ENCODE measurements at regions not wholly inside any gene's neighbourhood (a gene's known extent, or its start where the extent isn't known, plus 50 kb on each side); places are given as distances from the start of the nearest gene placed in this dataset.
"Not testable (repeated sequence)": the region's sequence is repeated elsewhere in the genome, so short reads cannot be mapped to it uniquely, and the experiment has no call there.

DNA sequence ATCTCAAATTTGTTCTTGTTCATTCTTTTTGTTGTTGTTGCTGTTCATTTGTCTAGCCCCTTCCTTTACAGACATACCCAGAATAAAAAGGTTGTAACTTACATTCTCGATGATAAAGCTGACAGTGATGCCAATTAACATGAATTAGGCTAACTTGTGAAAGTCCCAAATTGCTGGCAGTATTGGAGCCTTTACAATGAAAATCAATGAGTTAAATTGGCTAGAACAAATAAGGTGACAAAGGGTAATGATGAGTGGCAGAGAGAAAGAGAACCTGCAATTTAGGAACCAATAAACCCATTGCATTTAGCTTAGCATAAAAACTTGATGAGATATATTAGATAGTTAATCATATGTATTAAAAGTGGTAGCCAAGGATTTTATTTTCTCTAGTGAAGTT is 521.0 kb downstream of the ADCYAP1 start:
- no peak for DNase-seq

- no peak for DNase-seq
These were observed 530.8 kb downstream of the ADCYAP1 start for GRCh38 chr18:1435487-1435886.

DNA sequence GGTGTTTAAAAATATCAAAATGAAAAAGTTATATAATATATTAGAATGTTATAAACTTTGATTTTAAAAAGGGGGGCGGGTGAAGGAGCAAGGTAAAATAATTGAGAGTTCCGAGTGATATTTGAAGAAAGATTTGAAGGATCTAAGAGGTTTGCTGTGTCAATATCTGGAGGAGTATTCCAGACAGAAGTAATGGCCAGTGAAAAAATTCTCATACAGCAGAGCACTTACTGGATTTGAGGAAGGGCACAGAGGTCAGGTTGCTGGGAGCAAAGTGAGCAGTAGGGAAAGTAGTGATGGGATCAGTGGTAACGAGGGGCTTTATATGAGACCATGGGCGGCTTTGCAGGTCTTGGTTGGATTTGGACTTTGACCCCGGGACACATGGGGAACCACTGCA is 531.5 kb downstream of the ADCYAP1 start:
- no peak for DNase-seq

GRCh38 chr18:1438458-1438910 is 533.8 kb downstream of the ADCYAP1 start:
- DNase-seq, result no peak

GRCh38 chr18:1438967-1439366 is 534.3 kb downstream of the ADCYAP1 start:
- DNase-seq, result peak; percentile 16

DNA sequence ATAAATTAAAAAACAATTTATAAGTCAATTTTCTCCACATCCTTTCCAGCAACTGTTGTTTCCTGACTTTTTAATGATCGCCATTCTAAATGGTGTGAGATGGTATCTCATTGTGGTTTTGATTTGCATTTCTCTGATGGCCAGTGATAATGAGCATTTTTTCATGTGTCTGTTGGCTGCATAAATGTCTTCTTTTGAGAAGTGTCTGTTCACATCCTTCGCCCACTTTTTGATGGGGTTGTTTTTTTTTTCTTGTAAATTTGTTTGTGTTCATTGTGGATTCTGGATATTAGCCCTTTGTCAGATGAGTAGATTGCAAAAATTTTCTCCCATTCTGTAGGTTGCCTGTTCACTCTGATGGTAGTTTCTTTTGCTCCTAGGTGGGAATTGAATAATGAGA is 539.4 kb downstream of the ADCYAP1 start:
- DNase-seq, result not testable (repeated sequence)

- DNase-seq, result no peak
These were observed 542.1 kb downstream of the ADCYAP1 start for GRCh38 chr18:1446765-1447164.

- DNase-seq, result no peak
These were observed 548.1 kb downstream of the ADCYAP1 start for GRCh38 chr18:1452821-1453220.

DNA sequence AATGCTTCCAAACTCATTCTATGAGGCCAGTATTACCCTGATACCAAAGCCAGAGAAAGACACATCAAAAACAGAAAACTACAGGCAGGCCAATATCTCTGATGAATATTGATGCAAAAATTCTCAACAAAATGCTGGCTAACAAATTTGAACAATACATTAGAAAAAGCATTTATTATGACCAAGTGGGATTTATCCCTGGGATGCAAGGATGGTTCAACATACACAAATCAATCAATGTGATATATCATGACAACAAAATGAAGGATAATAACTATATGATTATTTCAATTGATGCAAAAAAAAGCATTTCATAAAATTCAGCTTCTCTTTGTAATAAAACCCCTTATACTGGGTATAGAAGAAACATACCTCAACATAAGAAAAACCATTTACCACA is 550.9 kb downstream of the ADCYAP1 start:
- no peak for DNase-seq

GRCh38 chr18:1458547-1458946 is 553.9 kb downstream of the ADCYAP1 start:
- DNase-seq, result no peak

DNA sequence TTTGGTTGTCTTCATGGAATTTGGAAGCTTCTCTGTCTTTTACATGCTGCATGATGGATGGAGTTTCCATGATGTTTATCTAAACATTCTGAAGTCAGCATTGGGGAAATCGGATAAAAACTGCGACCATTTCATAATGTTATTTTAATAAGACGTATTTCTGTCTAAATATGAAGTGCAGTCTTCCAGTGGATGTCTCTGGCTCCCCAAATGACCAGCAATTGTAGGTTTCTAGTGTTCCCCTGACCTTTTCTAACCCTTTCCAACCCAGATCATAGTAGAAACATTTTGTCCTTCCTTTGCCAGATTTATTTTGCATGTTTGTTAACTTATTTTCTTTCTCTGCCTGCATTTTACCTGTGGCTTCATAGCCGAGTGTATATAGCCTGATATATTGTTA is 559.3 kb downstream of the ADCYAP1 start:
- no peak for DNase-seq

DNA sequence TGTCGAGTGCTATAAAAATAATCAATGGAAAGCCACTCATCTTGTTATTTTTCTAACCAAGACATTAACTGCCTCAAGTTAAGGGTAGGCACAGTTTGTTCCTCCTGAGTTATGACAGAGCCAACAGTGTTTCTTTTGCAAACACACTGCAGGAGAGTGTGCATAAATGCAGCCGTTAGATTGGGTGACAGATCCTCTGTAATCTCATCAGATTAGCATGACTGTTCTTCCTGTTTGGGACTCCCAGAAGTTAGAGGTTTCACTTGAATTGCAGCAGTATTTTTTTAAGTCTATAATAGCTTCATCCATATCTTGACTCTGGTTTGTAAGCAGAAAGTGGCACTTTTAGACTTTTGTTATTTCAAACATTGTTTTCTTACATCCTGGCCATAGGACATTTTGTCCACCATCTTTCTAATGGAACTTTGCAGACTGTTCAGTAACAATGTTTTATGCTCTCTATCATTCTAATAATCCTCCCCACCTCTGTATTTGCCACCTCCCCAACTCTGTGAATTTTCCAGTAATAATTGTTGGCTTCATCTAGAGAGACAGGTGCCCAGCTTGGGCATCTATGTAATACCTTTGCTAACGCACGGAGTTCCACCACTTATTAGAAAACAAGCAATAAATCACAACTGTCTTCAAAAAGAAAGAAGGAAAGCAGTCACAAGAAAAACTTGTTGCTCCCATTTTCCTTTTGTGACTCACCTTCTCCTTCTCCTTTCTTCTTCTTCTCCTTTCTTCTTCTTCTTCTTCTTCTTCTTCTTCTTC is 560.0 kb downstream of the ADCYAP1 start:
- DNase-seq, result no peak

GRCh38 chr18:1466035-1466434 is 561.4 kb downstream of the ADCYAP1 start:
- DNase-seq, result no peak

DNA sequence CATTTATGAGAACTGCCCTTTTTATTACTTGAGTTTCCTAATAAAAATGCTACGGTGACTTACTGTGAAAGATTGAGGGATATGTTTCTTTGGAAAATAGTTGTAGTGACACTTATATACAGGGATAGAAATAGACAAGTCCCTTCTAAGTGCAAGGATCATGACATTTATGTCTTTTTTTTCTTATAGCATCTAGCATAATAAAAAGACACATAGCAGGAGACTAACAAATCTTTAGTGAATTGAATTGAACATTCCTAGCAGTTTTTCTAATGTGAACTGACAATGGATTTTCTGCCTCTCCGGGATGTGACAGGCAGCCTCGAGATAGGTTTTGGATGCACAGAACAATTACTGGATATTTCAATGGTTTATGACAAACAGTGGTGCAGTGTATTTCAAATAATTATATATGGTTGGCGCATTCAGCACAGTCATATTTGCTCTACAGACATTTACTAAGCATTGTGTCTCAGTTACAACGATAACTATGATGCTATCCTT is 562.8 kb downstream of the ADCYAP1 start:
- no peak for DNase-seq

GRCh38 chr18:1468550-1468949 is 563.9 kb downstream of the ADCYAP1 start:
- DNase-seq, result no peak

- DNase-seq, result no peak
These were observed 571.2 kb downstream of the ADCYAP1 start for GRCh38 chr18:1475867-1476266.

- no peak for DNase-seq
These were observed 575.6 kb downstream of the ADCYAP1 start for GRCh38 chr18:1480309-1480708.

DNA sequence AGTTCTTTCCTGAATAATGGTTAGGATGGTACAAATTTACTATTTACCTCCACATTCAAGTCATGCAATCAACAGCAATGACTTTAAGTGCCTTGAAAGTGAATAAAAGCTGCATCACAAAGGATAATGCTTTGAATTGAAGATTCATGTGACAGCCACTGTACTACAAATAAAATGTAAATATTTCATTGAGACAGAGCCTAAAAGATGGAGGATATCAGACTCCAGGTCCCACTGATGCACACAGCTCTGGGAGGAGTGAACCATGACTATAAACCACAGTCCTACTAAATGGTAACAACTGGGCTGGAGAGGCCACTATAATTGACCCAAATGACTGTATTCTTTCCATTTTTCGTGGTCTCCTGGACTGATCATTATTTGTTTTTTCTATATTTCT is 576.9 kb downstream of the ADCYAP1 start:
- no peak for DNase-seq

DNA sequence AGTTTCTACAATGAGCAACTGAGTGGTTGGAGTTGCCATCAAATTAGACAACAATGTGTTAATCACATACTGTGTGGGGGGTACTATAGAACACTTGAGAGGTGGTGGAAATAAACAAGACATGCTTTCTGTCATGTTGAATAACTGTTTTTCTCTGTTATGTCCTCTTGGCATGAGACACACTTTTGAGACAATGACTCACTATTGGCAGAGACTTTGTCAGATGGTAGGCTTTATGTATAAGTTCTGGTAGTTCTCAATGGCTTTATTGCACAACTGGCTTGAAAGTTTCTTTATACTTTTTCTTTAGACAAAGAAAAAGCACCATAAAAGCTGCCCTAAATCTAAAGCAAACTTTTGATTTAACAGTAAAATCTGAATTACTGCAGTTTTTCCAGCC is 578.7 kb downstream of the ADCYAP1 start:
- DNase-seq, result no peak

GRCh38 chr18:1487457-1487856 is 582.8 kb downstream of the ADCYAP1 start:
- DNase-seq, result no peak

GRCh38 chr18:1488394-1488793 is 583.7 kb downstream of the ADCYAP1 start:
- DNase-seq, result no peak

GRCh38 chr18:1488957-1489356 is 584.3 kb downstream of the ADCYAP1 start:
- peak; percentile 77 for DNase-seq

GRCh38 chr18:1495387-1495786 is 590.7 kb downstream of the ADCYAP1 start:
- DNase-seq, result no peak

DNA sequence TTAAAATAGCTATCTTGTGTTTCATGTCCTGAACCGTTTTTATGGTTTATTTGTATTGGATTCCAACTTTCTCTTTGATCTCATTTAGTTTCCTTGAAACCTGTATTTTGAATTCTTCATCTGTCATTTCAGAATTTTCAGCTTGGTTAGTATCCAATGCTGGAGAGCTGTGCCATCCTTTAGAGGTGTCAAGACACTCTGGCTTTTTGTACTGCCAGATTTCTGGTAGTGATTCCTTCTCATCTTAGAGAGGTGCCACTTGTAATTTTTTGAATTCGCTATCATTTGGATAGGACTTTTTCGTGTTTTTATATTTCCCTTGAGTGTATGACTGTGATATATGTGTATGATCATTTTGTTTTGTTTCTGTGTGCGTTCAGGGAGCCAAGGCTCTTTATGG is 591.4 kb downstream of the ADCYAP1 start:
- DNase-seq, result no peak

- DNase-seq, result no peak
These were observed 593.5 kb downstream of the ADCYAP1 start for GRCh38 chr18:1498216-1498615.
